K562 (cell line): ENCODE measurements at regions not wholly inside any gene's neighbourhood (a gene's known extent, or its start where the extent isn't known, plus 50 kb on each side); places are given as distances from the start of the nearest gene placed in this dataset.

Experiments
- CTCF ChIP-seq, 3 experiments: IDR thresholded peaks in 2 of 3; conservative IDR thresholded peaks in 1 of 3; 2 replicates each; pipeline ENCODE4 v1.5.1; 2011 to 2012; ENCODE audit warnings: low read length in 3 of 3, mild to moderate bottlenecking in 3 of 3, control low read depth in 2 of 3, improper control_type of control experiment in 1 of 3, inconsistent platforms in 1 of 3, low read depth in 1 of 3, mixed read lengths in 1 of 3, moderate library complexity in 1 of 3; ENCODE audit not compliant: insufficient read depth in 2 of 3
- HDAC6 ChIP-seq: IDR thresholded peaks from 2 replicates; pipeline ENCODE4 v1.6.1; 2012; ENCODE audit warnings: low read depth, mild to moderate bottlenecking, control low read depth, inconsistent platforms, low read length, moderate library complexity
- KLF13 ChIP-seq: fragments of 450-650 bp; IDR thresholded peaks from 2 replicates; pipeline ENCODE4 v1.6.1; 2016; ENCODE audit warnings: missing genetic modification characterization, low read depth, mild to moderate bottlenecking, missing compliant biosample characterization, moderate library complexity, borderline replicate concordance
- PKNOX1 ChIP-seq: fragments of 450-650 bp; IDR thresholded peaks from 2 replicates; pipeline ENCODE4 v1.6.1; 2016
- SMARCA5 ChIP-seq: fragments of 450-650 bp; IDR thresholded peaks from 2 replicates; pipeline ENCODE4 v1.6.1; 2016
- ZBTB7A ChIP-seq: IDR thresholded peaks from 2 replicates; pipeline ENCODE4 v1.6.1; 2011; ENCODE audit warnings: low read depth, mild to moderate bottlenecking, low read length, moderate library complexity, borderline replicate concordance; ENCODE audit not compliant: control insufficient read depth

- TF ChIP-seq ZBTB7A = no peak
- TF ChIP-seq CTCF (IDR thresholded peaks at IDR 0.05 in 2 of 3, conservative IDR thresholded peaks at IDR 0.05 in 1 of 3; ENCODE audit: insufficient read depth in 2 of 3, low read depth in 1 of 3, low read length in 3 of 3) = no peak
- TF ChIP-seq KLF13 (tag) = no peak
- TF ChIP-seq PKNOX1 = no peak
- no peak for TF ChIP-seq HDAC6
- no peak for TF ChIP-seq SMARCA5
Observed at GRCh38 chr6:2492686-2493523, 247.5 kb upstream of the GMDS start.
